ENCODE measurements at regions not wholly inside any gene's neighbourhood (a gene's known extent, or its start where the extent isn't known, plus 50 kb on each side); places are given as distances from the start of the nearest gene placed in this dataset.

DNA sequence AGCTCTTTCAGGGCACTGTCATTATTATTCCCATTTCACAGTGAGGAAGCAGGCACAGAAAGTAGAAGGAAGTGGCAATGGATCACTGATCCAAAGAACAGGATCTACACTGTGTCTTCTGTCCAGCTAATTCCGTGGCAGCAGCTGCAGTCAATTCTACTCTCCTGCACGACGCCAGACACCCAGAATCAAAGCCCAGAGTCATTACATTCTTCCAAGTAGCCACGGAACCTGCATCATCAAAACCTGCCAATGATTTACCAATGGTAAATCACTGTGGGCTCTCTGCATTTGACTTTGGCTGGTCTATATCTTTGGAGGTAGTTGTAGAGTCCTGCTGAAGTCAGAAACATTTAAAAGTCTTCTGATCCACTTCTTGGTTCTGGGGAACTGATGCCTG lies 767.7 kb downstream of the LIG4 start:
- TF ChIP-seq CTCF (conservative IDR thresholded peaks at IDR 0.05; ENCODE audit: low read depth, low read length): no peak
- no peak for TF ChIP-seq EZH2 (IDR thresholded peaks at IDR 0.05; ENCODE audit: borderline replicate concordance, low read depth, low read length, poor library complexity, severe bottlenecking)

Data from A673 (cell line).